Duodenal mucosa (tissue), 2 donors: ENCODE measurements at regions not wholly inside any gene's neighbourhood (a gene's known extent, or its start where the extent isn't known, plus 50 kb on each side); places are given as distances from the start of the nearest gene placed in this dataset.
"Not testable (repeated sequence)": the region's sequence is repeated elsewhere in the genome, so short reads cannot be mapped to it uniquely, and the experiment has no call there.

ENCODE experiments used
- H3K27ac ChIP-seq: one replicate; pipeline ENCODE4 v1.7.0; 2013; ENCODE audit warnings: low read depth, low read length
- H3K27me3 ChIP-seq, 2 donors: one replicate each; pipeline ENCODE4 v1.7.0; 2013; ENCODE audit warnings: low read length in 2 of 2, control low read depth in 1 of 2; ENCODE audit not compliant: insufficient read depth in 2 of 2, control insufficient read depth in 1 of 2
- H3K36me3 ChIP-seq, 2 donors: one replicate each; pipeline ENCODE4 v1.7.0; 2013; ENCODE audit warnings: low read length in 2 of 2, control low read depth in 1 of 2; ENCODE audit not compliant: insufficient read depth in 2 of 2, control insufficient read depth in 1 of 2
- H3K4me1 ChIP-seq, 2 donors: one replicate each; pipeline ENCODE4 v1.7.0; 2013; ENCODE audit warnings: low read length in 2 of 2, control low read depth in 1 of 2; ENCODE audit not compliant: insufficient read depth in 2 of 2, control insufficient read depth in 1 of 2
- H3K4me3 ChIP-seq, 2 donors: one replicate each; pipeline ENCODE4 v1.7.0; 2013; ENCODE audit warnings: low read length in 2 of 2, low read depth in 1 of 2
- H3K9ac ChIP-seq, 2 donors: one replicate each; pipeline ENCODE4 v1.7.0; 2013; ENCODE audit warnings: low read length in 2 of 2, low read depth in 1 of 2
- H3K9me3 ChIP-seq, 2 donors: one replicate each; pipeline ENCODE4 v1.7.0; 2013; ENCODE audit warnings: low read length in 2 of 2, control low read depth in 1 of 2; ENCODE audit not compliant: control insufficient read depth in 1 of 2

DNA sequence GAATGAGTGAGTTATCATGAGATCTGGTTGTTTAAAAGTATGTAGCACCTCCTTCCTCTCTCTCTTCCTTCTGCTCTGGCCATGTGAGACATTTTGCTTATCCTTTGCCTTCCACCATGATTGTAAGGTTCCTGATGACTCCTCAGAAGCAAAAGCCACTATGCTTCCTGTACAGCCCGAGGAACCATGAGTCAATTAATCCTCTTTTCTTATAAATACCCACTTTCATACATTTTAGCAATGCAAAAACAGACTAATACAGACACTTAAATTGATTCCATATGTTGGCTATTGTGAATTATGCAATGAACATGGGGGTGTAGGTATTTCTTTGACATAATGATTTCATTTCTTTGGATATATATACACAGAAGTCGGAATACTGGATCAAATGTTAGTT is 792.8 kb upstream of the EYS start:
- H3K27me3 ChIP-seq, result no peaks in the 10 kb centered on the region
- no peak overlapping the region for H3K4me3 ChIP-seq

DNA sequence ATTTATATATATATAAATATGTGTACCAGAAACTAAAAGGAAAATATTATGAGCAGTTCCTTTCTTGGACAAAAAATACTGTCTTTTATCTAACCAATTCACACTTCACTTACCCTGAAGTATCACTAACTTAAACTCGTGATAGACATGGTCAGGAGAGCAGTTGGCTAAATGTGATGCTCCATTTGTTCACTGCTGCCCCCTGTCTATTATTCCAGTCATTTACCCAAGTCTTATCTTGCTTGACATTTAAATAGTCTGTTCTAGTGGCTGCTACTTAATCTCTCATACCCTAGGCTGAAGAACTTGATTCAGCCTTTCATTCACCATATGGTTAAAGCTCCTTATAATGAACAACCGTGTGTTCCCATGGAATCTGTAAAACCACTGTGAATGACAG is 789.6 kb upstream of the EYS start:
- H3K9me3 ChIP-seq, result peaks cover 0 to 2% of the 10 kb centered on the region in 2 donors
- no peak overlapping the region for H3K27ac ChIP-seq
- H3K9ac ChIP-seq, result no peak overlapping the region
- no peaks in the 10 kb centered on the region for H3K4me1 ChIP-seq
- no peaks in the 10 kb centered on the region for H3K36me3 ChIP-seq
- H3K27me3 ChIP-seq, result no peaks in the 10 kb centered on the region
- H3K4me3 ChIP-seq, result no peak overlapping the region

More for the DNA sequence above, 792.8 kb upstream of the EYS start:
- Histone ChIP-seq H3K4me1 (no peaks in the 10 kb centered on the region), H3K9me3 (peaks cover 4 to 5% of the 10 kb centered on the region in 2 donors), H3K9ac (no peak overlapping the region), H3K27ac (no peak overlapping the region), H3K36me3 (no peaks in the 10 kb centered on the region)

DNA sequence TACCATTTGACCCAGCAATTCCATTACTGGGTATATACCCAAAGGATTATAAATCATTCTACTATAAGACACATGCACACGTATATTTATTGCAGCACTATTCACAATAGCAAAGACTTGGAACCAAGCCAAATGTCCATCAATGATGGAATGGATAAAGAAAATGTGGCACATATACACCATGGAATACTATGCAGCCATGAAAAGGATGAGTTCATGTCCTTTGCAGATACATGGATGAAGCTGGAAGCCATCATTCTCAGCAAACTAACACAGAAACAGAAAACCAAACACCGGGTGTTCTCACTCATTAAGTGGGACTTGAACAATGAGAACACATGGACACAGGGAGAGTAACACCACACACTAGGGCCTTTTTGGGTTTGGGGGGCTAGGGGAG is 787.6 kb upstream of the EYS start:
- not testable (repeated sequence) for H3K36me3 ChIP-seq, H3K4me3 ChIP-seq, H3K4me1 ChIP-seq, H3K9ac ChIP-seq, H3K27me3 ChIP-seq, H3K9me3 ChIP-seq, H3K27ac ChIP-seq

DNA sequence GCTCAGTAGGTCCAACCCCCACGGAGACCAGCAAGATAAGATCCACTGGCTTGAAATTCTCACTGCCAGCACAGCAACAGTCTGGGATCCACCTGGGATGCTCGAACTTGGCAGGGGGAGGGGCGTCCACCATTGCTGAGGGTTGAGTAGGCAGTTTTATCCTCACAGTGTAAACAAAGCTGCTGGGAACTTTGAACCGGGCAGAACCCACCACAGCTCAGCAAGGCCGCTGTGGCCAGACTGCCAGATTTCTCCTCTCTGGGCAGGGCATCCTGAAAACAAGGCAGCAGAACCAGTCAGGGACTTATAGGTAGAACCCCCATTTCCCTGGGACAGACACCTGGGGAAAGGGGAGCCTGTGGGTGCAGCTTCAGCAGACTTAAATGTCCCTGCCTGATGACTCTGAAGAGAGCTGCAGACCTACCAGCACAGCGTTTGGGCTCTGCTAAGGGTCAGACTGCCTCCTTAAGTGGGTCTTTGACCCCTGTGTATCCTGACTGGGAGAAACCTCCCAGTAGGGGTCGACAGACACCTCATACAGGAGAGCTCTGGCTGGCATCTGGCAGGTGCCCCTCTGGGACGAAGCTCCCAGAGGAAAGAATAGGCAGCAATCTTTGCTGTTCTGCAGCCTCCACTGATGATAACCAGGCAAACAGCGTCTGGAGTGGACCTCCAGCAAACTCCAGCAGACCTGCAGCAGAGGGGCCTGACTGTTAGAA is 782.4 kb upstream of the EYS start:
- H3K9ac ChIP-seq, result no peak overlapping the region
- H3K36me3 ChIP-seq, result no peaks in the 10 kb centered on the region
- H3K4me3 ChIP-seq, result no peak overlapping the region
- no peak overlapping the region for H3K27ac ChIP-seq
- H3K9me3 ChIP-seq, result peaks cover 1 to 5% of the 10 kb centered on the region in 2 donors
- H3K27me3 ChIP-seq, result no peaks in the 10 kb centered on the region
- H3K4me1 ChIP-seq, result no peaks in the 10 kb centered on the region

DNA sequence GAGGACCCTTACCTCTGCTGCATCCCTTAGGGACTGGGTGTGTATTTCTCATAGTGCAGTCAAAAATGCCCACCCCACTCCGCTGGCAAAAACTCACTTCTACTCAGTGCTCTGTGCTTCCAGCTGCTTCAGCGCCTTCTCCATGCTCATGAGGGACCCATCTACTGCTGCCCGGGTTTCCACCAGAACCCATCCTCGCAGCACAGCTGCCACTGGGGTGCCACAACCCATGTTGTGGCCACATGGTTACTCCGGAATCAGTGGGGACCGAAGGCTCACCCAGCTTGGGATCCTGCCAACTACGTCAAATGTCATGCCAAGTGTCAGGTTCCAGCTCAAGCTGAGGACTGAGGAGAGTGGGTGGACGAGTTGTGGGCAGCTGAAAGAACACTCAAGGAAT is 774.2 kb upstream of the EYS start:
- Histone ChIP-seq H3K4me1 (no peaks in the 10 kb centered on the region), H3K9me3 (peaks cover 23 to 38% of the 10 kb centered on the region in 2 donors), H3K27ac (no peak overlapping the region), H3K36me3 (no peaks in the 10 kb centered on the region), H3K4me3 (no peak overlapping the region), H3K9ac (no peak overlapping the region), H3K27me3 (no peaks in the 10 kb centered on the region)

DNA sequence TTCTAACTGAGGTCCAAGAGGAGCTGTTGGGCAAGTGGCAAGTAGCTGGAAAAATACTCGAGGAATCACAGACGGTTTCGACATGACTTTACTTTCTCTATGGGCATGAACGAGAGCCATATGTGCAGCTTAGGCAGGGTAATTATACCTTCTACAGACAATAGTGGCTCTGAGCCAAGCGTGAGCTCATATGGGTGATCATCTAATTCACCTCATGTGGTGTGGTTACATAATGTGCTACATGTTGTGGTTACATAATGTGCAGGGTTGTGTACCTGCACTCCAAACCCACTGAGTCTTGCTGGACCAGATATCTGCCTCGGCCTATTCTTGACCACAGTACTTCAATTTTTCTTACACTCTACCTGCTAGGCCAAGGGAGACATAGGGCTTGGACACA is 771.7 kb upstream of the EYS start:
- Histone ChIP-seq H3K4me3 (no peak overlapping the region), H3K36me3 (no peaks in the 10 kb centered on the region), H3K9ac (no peak overlapping the region), H3K4me1 (no peaks in the 10 kb centered on the region), H3K27me3 (no peaks in the 10 kb centered on the region), H3K27ac (no peak overlapping the region), H3K9me3 (peaks cover 23 to 35% of the 10 kb centered on the region in 2 donors)

DNA sequence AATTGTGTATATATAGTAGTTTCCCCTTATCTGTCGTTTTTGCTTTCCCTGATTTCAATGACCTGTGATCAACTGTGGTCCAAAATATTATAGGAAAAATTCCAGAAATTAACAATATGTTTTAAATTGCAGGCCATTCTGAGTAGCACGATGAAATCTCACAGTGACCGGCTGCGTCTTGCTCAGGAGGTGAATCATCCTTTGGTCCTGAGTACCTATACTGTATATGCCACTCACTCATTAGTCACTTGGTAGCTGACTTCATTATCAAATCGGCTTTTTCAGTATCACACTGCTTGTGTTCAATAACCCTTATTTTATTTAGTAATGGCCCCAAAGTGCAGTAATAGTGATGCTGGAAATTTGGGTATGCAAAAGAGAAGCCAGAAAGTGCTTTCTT is 728.3 kb upstream of the EYS start:
- H3K27me3 ChIP-seq, result no peaks in the 10 kb centered on the region
- H3K36me3 ChIP-seq, result no peaks in the 10 kb centered on the region
- H3K27ac ChIP-seq, result no peak overlapping the region
- no peak overlapping the region for H3K4me3 ChIP-seq
- no peak overlapping the region for H3K9ac ChIP-seq
- H3K9me3 ChIP-seq, result peaks cover 0 to 4% of the 10 kb centered on the region in 2 donors
- no peaks in the 10 kb centered on the region for H3K4me1 ChIP-seq

DNA sequence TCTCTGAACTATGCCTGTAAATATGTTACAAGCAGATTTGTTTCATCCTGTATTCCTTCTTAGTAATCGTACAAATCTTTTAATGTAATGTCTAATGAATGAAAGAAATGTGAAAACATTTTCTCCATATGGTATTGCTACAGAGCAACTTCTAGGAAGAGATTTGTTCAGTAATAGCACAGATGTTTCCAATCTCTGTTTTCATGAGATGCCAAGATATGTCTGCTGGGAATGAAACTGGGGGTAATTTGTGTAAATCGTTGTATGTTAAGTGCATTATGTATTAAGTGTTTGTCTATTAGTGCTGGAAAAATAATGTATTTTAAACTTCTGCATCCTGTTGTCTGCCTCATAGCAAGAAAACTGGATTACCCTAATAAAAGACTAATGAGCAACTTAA is 722.2 kb upstream of the EYS start:
- H3K9me3 ChIP-seq, result peaks cover 7 to 8% of the 10 kb centered on the region in 2 donors
- no peaks in the 10 kb centered on the region for H3K4me1 ChIP-seq
- H3K9ac ChIP-seq, result no peak overlapping the region
- H3K4me3 ChIP-seq, result no peak overlapping the region
- no peaks in the 10 kb centered on the region for H3K36me3 ChIP-seq
- H3K27ac ChIP-seq, result no peak overlapping the region
- H3K27me3 ChIP-seq, result no peaks in the 10 kb centered on the region

DNA sequence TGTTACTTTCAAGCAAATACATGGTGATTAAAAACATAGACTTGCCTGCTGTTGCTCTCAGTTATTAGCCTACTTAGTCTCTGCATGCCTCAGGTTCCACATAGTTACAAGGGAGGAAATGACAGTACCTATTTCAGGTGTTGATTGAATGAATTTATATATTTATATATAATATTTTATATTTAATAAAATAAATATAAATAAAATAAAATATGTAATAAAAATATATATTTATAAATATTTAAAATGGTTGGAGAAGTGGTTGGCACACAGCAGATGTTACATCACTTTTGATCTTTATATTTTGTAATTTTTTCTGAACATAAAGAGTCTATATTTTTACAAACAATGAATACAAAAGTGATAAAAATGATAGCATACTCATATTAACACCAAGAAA is 716.0 kb upstream of the EYS start:
- Histone ChIP-seq H3K9ac (no peak overlapping the region), H3K4me3 (no peak overlapping the region), H3K27ac (no peak overlapping the region), H3K4me1 (no peaks in the 10 kb centered on the region), H3K9me3 (peaks cover 4 to 8% of the 10 kb centered on the region in 2 donors), H3K36me3 (no peaks in the 10 kb centered on the region), H3K27me3 (no peaks in the 10 kb centered on the region)

DNA sequence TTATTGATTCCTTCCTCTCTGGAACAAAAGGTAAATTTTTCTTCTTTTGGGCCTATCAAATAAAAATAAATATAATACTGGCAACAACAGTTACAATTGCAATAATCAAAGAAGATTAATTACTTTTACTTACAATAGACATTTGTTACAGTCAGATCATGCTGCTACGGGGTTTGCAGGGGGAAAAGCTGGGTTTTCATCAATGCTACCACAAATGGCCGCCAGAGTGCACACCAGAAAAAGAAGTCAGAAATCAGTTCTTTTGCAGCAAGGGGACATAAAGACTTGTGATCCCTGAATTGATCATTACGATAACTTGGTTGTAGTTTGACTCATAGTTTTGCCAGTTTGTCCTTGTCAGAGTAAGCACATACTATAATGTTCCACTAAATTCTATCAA is 714.5 kb upstream of the EYS start:
- no peak overlapping the region for H3K4me3 ChIP-seq
- no peaks in the 10 kb centered on the region for H3K4me1 ChIP-seq
- peaks cover 0 to 4% of the 10 kb centered on the region in 2 donors for H3K9me3 ChIP-seq
- H3K36me3 ChIP-seq, result no peaks in the 10 kb centered on the region
- no peak overlapping the region for H3K9ac ChIP-seq
- no peaks in the 10 kb centered on the region for H3K27me3 ChIP-seq
- H3K27ac ChIP-seq, result no peak overlapping the region

DNA sequence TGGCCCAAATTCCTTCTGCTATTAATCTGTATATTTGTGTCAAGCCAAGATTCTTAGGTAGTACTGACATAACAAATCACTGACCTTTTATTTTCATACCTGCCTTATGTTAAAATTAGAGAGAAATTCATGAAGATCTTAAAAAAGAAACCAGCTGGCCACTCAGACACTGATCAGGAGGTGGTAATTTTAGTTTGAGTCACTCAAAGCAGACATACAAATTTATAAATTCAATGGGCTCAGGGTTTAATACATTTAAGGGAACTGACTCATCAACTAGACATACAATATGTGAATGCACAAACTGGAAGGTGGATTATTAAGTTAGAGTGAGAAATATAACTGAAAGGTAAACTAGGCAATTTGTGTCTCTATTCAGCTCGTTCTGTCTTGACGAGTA is 711.9 kb upstream of the EYS start:
- no peak overlapping the region for H3K9ac ChIP-seq
- H3K27ac ChIP-seq, result no peak overlapping the region
- H3K36me3 ChIP-seq, result no peaks in the 10 kb centered on the region
- H3K4me1 ChIP-seq, result no peaks in the 10 kb centered on the region
- peaks cover 0 to under 1% of the 10 kb centered on the region in 2 donors for H3K9me3 ChIP-seq
- no peak overlapping the region for H3K4me3 ChIP-seq
- H3K27me3 ChIP-seq, result no peaks in the 10 kb centered on the region
